GM19240 (cell line): ENCODE measurements at regions not wholly inside any gene's neighbourhood (a gene's known extent, or its start where the extent isn't known, plus 50 kb on each side); places are given as distances from the start of the nearest gene placed in this dataset.
"Not testable (repeated sequence)": the region's sequence is repeated elsewhere in the genome, so short reads cannot be mapped to it uniquely, and the experiment has no call there.

Experiments used
- DNase-seq: peaks from one replicate; pipeline ENCODE4 v3.0.0; 2011; ENCODE audit warnings: low spot score; ENCODE audit not compliant: insufficient read length

DNA sequence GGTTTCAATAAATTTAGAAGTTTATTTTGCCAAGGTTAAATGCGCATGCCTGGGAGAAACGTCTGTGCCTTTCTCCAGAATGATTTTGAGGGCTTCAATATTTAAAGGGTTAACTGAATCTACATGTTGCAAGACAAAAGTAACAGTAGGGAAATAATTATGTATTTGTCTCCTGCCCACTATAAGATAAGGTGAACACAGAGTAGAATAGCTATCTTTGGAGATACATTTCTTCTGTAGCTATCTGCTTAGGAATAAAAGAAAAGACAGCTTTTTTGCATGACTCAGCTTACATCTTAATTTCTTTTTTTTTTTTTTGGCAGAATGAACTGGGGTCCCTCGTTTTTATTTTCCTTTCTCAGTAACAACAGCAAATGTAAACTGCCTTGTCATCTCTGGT is 1351.6 kb downstream of the AMY1C start:
- no peak for DNase-seq

DNA sequence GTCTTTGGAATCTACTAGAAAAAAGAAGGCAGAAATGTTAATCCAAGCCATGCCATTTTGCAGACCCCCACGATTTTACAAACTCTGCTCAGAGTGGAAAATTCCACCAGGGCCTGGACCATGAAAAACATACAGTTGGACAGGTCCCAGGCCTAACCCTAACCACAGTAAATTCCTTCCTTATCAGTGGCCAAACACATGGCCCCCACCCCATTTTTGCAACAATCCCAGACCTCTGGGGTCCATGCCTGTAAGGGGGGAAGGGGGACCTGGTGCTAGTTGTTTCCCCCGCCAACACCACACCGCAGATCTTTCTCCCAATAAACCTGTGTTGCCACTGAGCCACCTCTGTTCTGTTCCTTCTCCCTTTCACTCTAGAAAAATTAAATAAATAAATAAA is 1352.7 kb downstream of the AMY1C start:
- DNase-seq, result no peak

DNA sequence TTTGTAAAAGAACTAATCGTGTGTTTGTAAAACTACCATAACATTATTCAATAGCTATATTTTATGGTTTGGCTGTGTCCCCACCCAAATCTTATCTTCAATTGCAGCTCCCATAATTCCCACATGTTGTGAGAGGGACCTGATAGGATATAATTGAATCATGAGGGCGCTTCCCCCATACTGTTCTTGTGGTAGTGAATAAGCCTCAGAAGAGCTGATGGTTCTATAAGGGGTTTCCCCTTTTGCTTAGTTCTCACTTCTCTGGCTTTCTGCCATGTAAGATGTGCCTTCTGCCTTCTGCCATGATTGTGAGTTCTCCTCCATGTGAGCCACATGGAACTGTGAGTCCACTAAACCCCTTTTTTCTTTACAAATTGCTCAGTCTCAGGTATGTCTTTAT is 1372.3 kb downstream of the AMY1C start:
- DNase-seq, result no peak

DNA sequence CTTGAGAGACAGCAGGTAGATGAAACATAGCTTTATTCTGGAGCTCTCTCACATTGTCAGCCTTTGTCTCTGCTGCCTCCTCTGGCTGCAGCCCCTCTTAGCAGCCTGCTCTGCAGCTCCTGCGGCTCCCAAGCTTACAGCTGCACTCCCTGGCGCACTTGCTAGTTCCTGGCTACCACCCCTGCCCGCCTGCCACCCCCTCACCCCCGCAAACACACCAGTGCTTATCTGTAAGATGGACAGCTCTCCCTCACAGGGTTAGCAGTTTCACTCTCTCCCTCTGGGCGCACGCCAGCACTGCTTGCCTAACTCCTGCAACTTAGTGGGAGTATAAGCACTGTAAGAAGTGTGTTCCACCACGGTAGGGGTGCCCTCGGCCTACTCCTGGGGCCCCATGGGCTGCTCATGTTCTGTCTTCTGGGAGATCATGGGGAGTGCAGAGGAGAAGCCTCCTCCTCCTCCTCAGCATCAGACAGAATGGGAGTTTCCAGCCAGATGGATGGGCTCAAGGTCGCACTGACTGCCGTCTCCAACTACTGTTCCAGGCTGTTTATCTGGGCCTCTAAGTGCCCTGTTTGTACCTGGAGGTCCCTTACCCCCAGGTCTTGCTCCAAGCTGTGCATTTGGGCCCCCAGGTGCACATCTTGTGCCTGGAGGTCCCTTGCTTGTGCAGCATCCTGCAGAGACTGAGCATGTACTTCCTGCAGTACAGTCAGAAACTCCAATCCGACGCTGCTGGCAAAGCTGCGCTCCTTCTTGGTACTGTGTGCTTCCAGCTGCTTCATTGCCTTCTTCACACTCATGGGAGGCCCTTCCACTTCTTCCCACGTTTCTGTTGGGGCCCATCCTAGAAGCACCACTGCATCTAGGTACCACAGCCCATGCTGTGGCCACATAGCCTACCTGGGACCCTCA is 1388.1 kb downstream of the AMY1C start:
- no peak for DNase-seq

DNA sequence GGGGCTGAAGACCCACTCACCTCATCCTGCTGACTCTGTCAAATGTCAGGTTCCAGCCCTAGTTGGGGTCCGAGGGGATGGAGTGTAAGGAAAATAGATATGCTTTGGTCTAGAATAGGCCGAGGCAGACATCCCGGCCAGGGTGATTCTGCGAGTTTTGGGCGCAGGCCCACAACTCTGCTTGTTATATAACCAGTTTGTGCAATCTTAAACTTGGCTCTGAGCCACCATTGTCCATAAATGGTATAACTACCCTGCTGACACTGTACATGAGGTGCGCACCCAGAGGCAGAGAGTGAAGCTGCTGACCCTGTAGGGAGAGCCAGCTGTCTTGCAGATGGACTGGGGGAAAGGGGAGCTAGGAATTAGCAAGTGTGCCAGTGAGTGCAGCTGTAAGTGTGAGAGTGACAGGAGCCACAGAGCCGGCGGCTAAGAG is 1388.8 kb downstream of the AMY1C start:
- no peak for DNase-seq

DNA sequence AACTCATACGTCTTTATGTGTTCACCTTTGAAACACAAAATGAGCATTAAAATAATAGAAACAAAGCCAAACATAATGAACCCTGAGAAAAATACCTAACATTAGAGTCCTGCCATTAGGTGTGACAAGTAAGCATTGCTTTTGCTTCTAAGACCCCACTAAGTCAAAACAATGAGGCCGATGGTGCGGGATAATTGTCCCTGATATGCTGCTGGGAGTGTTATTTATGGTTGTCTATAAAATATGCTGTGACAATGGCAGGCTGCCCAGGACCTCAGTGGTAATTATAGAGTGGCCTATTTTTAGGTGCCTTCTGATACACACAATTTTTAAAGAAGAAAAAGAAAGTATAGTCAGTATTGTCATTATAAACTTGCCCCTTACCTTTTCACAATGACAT is 1423.1 kb downstream of the AMY1C start:
- no peak for DNase-seq

DNA sequence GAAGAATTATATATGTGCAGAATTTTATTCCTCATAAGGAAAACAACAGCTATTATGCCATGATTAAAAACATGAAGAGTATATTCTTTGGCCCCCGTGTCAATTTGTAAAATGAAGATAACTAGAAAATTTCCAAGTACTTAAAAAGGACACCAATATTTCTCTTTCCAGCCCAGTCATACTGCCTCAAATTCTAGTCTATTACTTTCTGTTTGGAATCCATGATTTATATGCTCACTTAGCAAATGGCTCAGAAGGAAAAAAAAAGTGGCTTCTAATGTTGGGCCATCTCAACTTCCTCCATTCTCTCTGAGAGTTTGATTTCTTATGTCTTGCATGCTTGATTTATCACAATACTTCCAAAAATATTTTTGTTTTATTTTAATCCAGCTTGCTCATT is 1431.1 kb downstream of the AMY1C start:
- DNase-seq, result no peak

DNA sequence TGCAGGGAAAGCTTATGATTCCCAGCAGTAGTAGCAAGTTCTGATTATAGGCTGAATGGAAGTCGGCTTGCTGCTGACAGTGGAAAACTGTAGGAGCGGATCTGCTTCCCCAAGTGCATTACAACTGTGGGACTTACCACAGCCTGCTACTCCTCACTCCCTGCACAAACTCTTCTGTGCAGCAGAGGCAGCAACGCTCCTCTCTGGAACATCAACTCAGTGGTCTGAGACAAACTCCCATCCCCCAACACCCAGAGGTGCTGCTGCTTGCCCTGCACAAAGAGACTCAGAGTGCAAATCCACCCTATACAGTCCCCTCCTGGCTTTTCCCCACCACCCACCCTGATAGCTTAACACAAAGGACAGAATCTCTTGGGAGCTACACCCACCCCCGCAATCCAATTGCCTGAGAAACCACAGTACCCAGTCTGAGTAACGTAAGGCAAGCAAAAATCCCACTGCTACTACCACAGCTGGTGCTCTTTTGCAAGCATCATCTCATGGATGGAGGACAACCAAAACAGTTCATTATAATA is 1455.2 kb downstream of the AMY1C start:
- no peak for DNase-seq

DNA sequence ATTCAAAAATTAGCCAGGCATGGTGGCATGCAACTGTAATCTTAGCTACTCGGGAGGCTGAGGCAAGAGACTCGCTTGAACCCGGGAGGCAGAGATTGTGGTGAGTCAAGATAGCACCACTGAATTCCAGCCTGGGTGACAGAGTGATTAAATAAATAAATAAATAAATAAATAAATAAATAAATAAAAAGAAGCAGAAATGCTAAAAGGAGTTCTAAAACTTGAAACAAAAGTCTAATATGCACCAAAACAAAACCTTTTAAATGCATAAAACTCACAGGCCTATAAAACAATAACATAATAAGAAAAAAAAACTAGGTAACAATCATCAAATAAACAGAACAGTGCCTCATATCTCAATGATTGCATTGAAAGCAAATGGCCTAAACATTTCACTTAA is 1458.9 kb downstream of the AMY1C start:
- no peak for DNase-seq

DNA sequence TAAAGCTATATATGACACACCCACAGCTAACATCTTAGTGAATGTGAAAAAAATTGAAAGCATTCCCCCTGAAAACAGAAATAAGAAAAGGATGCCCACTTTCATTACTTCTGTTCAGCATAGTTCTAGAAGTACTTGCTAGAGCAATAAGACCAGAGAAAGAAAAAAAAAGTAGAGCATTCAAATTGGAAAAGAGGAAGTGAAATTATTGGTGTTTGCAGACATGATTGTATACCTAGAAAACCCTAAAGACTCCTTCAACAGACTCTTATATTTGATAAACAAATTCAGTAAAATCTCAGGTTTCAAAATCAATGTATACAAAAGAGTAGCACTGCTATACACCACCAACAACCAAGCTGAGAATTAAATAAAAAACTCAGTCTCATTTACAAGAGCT is 1461.0 kb downstream of the AMY1C start:
- no peak for DNase-seq

DNA sequence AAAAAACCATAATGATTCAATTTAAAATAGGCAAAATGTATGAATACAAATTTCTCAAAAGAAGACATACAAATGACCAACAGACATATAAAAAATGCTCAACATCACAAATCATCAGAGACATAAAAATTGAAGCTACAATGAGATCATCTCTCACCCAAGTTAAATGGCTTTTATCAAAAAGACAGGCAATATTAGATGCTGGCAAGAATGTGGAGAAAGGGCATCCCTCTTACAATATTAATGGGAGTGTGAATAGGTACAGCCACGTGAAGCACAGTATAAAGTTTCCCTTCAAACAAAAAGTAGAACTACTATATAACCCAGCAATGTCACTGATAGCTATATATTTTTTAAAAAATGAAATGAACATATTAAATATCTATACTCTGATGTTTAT is 1481.7 kb downstream of the AMY1C start:
- DNase-seq, result no peak

DNA sequence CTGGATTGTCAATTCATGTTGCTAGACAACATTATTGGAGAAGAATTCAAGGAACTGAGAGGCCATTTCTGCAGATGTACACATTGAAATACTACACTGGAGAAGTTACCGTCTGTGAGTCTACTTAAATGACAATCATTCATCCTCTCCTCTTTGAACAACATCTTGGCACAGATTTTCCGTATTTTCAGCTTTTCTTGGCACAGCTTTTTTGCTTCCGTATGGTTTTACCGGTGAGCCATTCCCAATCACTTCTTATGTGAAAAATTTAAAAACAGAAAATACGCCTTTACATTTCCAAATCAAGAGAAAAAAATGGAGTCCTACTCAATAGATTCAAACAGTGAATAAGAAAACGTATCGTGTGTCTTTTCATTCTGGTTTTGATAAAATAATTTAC is 1493.7 kb downstream of the AMY1C start:
- no peak for DNase-seq

DNA sequence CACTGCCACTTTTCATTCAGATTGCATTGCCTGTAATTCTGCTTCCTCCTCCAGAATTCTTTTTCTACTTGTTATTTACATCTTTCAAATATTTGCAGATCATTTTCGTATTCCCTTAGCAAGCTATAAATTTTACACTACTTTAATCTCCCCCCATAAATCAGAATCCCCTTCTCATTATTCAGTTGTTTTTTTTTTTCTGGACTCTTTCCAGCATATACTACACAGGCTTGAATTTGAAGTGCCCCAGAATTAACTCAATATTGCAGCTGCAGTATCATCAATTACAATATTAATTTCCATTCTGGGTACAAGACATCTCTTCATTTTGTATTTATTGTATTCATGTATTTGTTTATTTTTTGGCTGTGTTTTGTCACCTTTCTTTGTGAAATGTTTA is 1494.3 kb downstream of the AMY1C start:
- DNase-seq, result no peak

DNA sequence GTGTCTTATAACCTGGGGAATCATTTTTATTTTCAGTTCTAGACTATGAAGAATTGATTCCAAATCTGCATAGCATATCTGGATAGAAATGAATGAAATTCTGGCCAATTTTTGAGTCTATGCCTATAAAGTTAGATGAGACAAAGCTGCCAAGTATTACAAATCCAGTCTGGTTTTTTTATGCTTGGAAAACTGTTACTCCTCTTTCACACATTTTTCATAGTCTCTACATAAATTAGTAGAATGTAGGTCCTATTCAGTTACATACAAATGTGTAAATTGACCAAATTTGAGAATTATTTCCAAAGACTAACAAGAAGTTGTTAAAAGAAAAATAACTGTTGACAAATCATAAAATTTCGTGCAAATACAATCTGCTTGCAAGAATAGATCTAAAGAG is 1505.2 kb downstream of the AMY1C start:
- DNase-seq, result no peak

DNA sequence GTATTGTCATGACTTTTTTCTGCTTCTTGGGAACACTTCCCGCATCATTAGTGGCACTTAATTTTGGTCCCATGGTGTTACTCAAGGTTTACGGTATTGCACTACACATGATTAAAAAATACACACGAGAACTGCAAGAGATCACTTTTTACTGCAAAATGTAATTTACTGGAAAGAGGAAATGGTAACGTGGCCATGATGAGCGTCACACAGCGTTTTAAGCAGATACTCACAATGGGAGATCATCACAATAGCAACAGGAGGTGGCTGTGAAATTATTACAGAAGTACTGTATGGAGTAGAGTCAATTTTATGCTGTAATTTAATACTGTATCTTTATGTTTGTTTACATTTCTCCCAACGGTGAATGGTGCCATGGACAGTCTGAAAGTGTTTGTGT is 1510.3 kb downstream of the AMY1C start:
- DNase-seq, result no peak

DNA sequence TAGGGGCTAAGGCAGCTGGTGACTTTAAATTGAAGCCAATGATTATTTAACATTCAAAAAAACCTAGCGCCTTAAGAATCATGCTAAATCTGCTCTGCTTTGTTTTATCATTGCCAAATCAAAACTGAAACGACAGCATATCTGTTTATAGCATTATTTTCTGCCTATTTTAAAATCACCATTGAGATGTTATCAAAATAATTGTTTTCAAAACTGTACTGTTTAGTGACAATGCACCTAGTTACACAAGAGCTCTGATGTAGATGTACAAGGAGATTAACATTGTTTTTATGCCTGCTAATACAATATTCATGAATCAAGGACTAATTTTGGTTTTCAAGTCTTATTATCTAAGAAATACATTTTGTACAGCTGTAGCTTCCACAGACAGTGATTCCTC is 1521.3 kb downstream of the AMY1C start:
- DNase-seq, result no peak

DNA sequence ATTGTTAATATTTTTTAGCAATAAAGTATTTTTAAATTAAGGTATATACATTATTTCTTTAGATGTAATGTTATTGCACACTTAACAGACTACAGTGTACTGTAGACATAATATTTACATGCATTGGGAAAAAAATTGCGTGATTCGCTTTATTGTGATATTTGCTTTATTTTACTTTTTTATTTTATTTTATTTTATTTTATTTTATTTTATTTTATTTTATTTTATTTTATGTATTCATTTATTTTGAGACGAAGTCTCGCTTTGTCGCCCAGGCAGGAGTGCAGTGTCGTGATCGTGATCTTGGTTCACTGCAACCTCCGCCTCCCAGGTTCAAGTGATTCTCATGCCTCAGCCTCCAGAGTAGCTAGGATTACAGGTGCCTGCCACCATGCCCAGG is 1522.7 kb downstream of the AMY1C start:
- DNase-seq, result not testable (repeated sequence)

DNA sequence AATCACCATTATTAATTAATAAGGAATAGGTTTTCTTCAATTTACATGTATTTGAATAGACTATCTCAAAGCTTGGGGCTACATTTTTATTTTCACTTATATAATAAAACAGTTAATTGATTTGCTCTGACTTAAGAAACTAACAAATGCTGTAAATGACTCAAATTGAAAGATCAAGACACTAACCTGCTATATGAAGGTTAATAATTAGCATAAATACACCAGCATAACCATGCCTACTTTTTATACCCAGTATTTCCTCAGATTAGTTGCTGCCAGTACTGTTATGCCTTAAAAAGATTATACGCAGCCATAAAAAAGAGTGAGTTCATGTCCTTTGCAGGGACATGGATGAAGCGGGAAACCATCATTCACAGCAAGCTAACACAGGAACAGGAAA is 1545.1 kb downstream of the AMY1C start:
- DNase-seq, result no peak

DNA sequence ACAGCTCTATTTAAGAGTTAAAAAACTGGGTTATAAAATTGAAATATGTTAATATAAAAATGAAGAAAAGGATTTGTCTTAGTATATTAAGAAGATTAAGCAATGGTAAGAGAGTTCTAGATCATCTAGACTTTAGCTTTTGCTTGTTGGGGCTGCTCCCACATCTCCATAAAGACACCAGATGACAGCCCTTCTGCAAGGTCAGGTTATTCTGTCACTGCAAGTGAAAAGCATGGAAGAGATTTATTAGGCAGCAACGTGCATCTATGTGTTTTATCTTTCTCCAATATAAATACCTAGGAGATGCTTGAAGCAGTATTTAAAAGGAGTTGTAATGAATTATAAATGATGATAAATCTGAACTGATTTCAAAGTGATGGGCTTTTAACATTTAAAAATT is 1560.4 kb downstream of the AMY1C start:
- DNase-seq, result no peak

DNA sequence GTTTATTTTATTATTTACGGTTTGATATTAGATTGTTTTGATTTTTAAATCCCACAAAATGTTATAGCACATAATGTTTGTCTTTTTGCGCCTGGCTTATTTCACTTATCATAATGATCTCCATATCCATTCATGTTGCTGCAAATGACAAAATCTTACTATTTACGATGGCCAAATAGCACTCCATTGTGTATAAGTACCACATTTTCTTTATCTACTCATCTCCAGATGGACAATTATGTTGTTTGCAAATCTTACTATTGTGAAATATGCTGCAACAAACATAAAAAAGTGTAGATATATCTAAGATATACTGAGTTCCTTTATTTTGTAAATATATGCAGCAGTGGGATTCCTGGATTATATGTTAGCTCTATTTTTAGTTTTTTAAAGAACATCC is 1568.3 kb downstream of the AMY1C start:
- DNase-seq, result no peak

DNA sequence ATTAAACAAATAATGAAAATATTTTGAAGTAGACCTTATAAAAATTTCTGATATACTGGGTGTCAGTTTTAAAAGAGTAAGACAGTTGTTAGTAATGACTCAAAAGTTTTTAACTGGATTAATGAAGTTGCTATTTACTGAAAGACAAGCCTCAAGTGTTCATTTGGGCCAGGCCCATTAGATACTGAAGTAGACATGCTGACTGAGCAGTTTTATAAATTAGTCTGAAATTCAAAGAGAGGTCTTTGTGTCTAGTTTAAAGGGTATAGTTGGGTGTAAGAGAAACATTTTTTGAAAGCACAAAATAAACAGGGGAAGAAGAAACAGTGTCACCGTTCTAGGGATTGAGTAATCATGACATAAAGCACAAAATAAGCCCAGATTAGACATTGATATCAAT is 1577.2 kb downstream of the AMY1C start:
- no peak for DNase-seq

DNA sequence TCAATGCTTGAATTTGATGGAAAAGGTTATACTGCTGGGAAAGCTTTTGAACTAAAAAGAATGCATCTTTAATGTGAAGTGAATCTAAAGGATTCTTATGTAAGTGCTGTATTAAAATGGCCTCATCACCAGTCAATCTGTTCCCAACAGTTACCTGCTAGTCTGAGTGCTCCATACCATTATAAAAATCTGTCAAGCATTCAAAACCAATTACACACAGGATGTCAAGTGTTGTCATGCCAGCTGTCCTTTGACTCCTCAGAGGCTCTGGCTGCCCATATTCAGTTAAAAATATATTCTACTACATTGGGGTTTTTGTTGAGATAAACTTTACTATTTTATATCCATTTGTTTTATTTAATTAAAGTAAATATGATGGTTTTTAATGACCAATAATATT is 1587.7 kb downstream of the AMY1C start:
- DNase-seq, result no peak

DNA sequence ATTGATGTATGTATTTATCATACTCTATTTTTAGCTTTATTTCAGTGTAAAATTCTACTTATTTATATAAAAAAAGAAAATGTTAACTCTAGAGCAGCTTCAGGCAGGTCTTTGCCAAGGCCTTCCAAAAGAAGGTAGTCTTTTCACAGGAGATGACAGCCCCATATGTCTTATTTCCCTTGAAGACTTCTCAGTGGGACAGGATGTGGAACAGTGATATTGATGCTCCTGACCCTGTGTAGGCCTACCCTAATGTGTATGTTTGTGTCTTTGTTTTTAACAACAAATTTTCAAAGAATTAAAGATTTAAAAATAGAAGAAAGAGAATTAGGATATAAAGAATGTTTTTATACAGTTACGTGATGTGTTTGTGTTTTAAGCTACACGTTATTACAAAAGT is 1593.6 kb downstream of the AMY1C start:
- no peak for DNase-seq
